ENCODE measurements at regions not wholly inside any gene's neighbourhood (a gene's known extent, or its start where the extent isn't known, plus 50 kb on each side); places are given as distances from the start of the nearest gene placed in this dataset.

DNA sequence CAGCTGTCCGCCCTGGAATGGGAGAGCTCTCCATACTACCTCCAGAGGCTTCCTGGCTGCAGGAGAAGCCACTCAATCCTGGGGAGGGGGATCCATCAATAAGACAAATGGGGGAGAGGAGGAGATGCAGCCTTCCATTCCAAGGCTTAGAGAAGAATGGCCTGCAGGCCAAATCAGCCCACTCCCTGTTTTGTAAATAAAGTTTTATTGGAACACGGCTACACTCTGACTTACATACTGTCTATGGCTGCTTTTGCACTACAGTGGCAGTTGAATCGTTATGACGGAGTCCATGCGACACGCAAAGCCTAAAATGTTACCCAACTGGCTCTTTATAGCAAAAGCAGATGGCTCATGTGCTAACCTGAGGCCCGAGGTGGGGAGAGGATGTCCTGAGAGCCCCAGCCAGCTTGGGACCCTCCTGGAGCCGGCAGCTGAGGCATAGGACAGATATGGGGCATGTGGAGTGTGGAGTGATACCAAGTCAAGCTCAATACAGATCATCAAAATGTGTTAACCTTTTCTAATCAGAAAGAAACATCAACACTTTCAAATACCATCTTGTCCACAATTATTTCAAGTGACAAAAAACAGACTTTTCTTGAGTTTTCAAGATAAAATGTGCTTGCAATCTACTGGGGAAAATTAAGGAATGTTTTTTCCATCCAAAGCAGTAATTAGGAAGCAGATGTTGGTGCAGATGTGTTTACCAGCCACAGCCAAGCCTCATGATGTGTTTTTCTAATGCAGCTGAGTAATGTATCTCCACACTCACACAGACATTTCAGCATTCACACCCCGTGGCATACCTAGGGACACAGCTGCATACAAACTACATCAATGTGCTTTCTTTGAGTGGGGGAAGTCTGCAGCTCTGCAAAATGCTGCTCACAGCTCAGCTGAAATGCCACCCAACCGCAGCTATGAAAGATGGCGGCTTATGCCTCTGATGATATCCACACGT, 181.6 kb downstream of the SHANK2 start:
- no peak for DNase-seq

DNA sequence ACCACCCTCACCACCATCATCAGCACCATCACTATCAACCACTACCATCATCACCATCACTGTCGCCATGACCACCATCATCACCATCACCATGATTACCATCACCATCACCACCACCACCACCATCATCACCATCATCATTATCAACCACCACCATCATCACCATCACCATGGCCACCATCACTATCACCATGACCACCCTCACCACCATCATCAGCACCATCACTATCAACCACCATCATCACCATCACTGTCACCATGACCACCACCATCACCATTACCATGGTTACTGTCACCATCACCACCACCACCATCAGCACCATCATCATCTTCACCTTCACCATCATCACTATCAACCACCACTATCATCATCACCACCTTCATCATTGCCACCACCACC, 183.4 kb downstream of the SHANK2 start:
- no peak for DNase-seq

DNA sequence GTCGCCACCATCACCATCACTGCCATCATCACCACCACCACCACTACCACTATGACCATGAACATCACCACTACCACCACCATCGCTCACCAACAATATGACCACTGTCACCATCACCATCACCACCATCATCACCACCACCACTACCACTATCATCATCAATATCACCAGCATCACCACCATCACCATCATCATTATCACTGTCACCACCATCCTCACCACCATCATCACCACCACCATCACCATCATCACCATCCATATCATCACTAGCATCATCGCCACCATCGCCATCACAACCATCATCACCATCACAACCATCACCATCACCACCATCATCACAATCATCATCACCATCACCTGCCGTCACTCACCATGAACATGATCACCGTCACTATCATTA, 184.6 kb downstream of the SHANK2 start:
- DNase-seq, result no peak

DNA sequence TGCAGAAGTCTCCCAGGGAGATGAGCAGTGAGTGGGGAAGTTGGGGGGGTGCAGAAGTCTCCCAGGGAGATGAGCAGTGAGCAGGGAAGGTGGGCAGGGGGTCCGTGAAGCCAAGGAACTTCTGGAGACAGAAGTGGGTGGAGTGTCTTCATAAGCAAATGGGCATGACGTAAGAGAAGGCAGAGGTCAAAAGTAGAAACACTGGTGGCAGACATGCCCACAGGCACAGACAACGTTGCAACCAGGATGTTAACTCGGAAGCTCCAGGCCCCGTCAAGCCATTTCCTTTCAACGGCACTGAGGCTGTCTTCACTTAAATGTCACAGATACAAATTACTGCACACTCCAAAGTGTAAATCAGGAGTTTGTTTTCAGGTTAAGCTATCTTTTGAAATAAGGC, 186.1 kb downstream of the SHANK2 start:
- DNase-seq, result no peak

DNA sequence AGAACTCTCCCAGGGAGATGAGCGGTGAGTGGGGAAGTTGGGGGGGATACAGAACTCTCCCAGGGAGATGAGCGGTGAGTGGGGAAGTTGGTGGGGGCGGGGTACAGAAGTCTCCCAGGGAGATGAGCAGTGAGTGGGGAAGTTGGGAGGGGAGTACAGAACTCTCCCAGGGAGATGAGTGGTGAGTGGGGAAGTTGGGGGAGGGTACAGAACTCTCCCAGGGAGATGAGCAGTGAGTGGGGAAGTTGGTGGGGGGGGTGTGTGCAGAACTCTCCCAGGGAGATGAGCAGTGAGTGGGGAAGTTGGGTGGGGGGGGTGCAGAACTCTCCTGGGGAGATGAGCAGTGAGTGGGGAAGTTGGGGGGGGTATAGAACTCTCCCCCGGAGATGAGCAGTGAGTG, 186.5 kb downstream of the SHANK2 start:
- DNase-seq, result peak; percentile 24

DNA sequence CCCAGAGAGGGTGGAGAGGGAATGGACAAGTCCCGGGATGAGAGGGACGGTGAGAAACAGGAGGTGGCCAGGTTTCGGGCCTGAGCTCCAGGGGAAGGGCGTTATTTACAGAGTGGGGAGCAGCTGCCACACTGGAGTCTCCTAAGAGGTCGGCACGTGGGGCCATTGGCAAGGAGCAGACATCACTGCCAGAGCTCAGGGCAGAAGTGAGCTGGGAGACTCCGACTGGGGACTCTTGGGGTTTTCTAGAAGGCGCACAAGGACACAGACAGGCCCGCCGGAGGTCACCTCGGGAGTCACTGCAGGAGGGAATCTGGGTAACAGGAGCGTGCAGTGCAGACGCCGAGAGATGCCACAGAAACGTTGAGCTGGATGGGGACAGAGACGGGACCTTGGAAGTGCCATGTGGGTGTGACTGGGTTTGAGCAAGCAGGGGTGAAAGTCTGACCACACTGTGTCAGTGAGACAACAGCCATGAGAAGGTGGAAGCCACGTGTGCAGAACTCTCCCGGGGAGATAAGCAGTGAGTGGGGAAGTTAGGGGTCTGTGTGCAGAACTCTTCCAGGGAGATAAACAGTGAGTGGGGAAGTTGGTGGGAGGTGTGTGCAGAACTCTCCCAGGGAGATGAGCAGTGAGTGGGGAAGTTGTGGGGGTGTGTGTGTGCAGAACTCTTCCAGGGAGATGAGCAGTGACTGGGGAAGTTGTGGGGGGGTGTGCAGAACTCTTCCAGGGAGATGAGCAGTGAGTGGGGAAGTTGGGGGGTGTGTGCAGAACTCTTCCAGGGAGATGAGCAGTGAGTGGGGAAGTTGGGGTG, 187.5 kb downstream of the SHANK2 start:
- DNase-seq, result no peak

DNA sequence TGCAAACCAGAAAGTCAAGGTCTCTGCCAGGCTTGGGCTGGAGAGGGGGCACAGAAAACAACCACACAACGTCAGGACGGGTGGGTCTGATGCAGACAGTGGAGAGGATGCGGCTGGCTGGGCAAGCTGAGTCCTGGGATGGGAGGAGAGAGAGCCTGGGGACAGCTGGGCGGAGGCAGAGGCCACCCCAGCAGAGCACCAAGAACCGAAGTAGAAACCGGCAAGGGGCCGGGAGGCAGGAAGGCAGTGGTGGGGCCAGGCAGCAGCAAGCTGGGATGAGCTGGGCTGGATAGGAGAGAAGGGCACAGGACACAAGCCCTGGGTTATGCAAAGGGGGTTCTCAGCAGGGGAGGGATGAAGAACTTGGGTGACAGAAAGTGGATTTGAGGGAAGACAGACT, 188.2 kb downstream of the SHANK2 start:
- no peak for DNase-seq

DNA sequence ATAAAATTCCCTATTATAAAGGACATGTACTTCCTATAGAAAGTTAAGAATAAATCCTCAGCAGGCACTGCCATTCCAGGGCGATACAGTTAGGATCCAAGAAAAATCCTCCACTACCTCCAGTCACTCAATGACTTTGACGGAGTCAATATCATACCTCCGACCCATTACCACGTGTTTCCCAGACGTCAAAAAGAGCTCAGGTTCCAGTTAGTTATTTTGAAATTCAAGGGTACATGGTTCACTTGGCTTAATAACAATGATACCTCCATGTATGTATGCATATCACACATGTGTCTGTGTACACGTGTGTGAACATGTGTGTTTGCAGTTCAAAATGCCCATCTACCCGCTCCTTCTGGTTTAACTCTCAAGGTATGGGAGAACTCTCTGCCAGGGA, 189.2 kb downstream of the SHANK2 start:
- no peak for DNase-seq

DNA sequence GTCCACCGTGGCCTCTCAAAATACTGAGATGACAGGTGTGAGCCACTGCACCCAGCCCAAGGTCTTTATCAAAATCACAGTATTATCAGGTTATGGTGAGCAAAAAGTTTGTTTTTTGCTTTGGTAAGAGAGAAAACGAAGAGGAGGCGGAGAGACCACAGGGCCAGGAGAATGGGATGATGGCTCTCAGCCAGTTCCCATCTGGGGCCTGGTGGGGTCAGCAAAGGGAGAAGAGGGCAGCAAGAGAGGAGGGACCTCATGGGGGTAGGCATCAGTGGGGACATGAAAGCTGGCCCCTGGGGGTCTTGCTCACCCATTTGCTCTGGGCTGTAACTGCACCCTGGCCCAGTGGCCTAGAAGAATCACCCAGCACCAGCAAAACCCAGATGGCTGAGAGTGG, 190.2 kb downstream of the SHANK2 start:
- no peak for DNase-seq

DNA sequence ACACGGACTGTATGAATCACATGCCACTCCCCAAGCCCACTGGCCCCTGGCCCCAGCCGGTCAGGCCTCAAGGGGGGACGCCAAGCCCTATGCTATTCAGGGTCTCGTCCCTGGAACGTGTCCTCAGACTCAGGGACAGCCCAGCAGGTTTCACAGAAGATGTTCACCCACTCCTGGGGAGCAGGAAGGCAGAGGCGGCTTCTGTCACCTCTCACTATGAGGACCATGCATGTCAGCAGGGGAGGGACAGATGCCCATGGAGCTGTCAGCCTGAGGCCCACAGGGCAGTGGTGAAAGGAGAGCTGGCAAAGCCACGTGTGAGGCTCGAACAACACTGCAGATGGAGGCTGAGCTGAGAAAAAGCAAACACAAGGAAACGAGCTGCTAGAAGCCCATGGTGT, 192.0 kb downstream of the SHANK2 start:
- no peak for DNase-seq

DNA sequence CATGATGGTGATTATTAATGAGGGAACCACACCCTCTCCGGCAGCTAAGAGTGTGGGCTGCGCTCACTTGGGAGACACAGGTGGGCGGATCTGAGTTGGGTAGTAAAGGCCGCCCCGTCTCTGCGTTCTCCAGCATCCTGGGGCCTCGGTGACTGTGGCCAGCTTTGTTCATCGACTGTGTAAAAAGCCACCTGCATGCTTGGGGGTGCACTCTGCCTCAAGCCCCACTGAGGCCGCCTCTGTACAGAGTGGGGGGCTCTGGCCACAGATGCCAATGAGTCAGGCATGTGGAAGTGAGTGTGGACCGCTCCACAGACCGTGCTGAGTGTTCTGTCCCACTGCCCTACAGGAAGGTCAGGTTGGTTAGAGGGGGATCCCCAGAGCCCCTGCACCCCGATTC, 192.7 kb downstream of the SHANK2 start:
- no peak for DNase-seq

DNA sequence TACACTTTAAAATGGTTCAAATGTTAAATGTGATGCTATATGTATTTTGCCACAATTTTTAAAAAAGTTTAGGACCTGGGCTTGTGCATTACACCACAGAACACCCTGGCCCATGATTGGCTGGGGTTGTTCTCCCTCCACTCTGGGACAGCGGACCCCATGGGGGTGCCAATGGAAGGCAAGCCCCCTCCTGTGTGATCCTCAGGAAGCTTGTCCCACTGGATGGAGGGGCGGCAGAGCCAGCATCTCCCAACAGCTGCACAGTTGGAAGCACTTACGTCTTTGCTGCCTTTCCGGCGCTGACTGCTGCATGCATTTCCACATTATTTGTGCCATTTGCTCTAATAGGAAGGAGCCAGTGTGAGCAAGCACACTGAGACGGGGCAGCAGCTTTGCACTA, 196.5 kb downstream of the SHANK2 start:
- no peak for DNase-seq

Measured in fibroblast of skin of right biceps (primary cell).